ENCODE measurements at regions not wholly inside any gene's neighbourhood (a gene's known extent, or its start where the extent isn't known, plus 50 kb on each side); places are given as distances from the start of the nearest gene placed in this dataset.

- no peak for TF ChIP-seq CTCF (conservative IDR thresholded peaks at IDR 0.05; ENCODE audit: low read depth, low read length)
- no peak overlapping the region for H3K4me3 ChIP-seq (ENCODE audit: low read depth, low read length)
- no peak for DNase-seq (ENCODE audit: low read depth)
Measured at GRCh38 chr10:4136121-4136520, 351.1 kb upstream of the KLF6 start.

GRCh38 chr10:4132216-4132556, 347.2 kb upstream of the KLF6 start:
- TF ChIP-seq CTCF (conservative IDR thresholded peaks at IDR 0.05; ENCODE audit: low read depth, low read length): no peak
- DNase-seq (ENCODE audit: low read depth): no peak
- no peak overlapping the region for H3K4me3 ChIP-seq (ENCODE audit: low read depth, low read length)

DNA sequence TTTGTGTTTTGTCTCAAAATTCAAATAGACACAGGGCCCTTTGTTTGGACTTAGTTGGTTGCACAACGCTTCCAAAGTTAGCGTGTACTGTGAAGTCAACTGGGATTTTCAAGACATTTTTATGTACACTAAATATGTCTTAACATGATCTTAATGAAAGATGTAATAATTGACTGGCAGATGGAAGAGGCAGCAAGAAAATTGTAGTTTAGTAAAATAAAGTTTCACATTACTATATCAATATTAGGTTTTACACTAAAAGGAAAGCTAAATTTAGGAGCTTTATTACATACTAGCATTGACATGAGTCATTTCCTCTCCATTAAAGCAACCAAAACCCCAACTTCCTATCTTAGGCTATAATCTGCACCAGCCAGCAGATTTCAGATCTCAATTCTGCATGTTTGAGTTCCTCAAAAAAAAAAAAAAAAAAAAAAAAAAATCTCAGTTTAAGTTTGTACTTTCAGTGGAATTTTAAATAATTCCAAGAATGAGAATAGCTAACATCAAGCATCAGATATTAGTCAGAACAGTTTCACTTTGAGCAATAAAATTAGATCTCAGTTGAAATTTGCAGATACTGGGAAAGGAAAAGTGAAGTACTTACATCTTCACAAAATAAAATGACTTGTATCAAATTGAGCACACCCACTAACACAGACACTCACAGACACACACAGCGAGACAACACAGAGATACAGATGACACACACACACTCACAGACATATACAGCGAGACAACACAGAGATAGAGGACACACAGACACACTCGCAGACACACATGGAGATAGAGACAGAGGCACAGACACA, 346.6 kb upstream of the KLF6 start:
- H3K4me3 ChIP-seq (ENCODE audit: low read depth, low read length): no peak overlapping the region
- DNase-seq (ENCODE audit: low read depth): no peak
- no peak for TF ChIP-seq CTCF (conservative IDR thresholded peaks at IDR 0.05; ENCODE audit: low read depth, low read length)

- TF ChIP-seq CTCF (conservative IDR thresholded peaks at IDR 0.05; ENCODE audit: low read depth, low read length): no peak
- H3K4me3 ChIP-seq (ENCODE audit: low read depth, low read length): no peak overlapping the region
- DNase-seq (ENCODE audit: low read depth): no peak
Measured at GRCh38 chr10:4130685-4131084, 345.7 kb upstream of the KLF6 start.

GRCh38 chr10:4129866-4130477, 345.0 kb upstream of the KLF6 start:
- no peak overlapping the region for H3K4me3 ChIP-seq (ENCODE audit: low read depth, low read length)
- DNase-seq (ENCODE audit: low read depth): no peak
- TF ChIP-seq CTCF (conservative IDR thresholded peaks at IDR 0.05; ENCODE audit: low read depth, low read length): no peak

DNA sequence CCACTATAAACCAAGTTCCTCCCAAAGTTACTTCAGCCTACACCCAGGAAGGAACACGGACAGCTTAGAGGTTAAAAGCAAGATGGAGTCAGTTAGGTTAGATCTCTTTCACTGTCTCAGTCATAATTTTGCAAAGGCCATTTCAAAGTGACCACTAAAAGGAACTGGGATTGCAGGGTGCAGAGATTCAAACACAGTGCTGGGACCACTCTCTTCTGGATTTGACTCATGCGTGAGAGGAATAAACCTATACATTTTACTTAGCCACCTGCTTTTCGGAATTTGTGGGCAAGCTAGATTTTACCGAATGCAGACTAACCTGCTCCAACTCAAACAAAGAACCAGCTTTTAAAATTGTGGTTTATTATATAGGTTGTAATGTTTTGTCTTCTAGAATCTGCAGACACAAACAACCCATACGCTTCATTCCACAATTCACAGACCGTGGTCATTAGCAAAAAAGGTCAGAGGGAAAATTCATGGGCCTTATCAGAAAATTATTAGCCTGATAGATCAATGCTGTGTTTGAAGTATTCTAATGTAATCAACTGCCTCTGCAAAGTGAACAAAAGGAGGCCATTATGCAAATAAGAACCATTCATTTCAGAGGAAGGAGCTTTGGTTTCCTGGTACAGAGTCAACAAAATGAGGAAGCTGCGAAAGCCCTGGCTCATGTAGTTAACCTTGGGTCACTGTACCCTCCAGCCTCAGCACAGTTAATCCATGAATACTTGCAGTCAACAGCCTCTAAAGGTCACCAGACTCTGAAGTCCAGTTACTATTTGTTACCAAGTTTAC, 342.7 kb upstream of the KLF6 start:
- no peak for TF ChIP-seq CTCF (conservative IDR thresholded peaks at IDR 0.05; ENCODE audit: low read depth, low read length)
- H3K4me3 ChIP-seq (ENCODE audit: low read depth, low read length): no peak overlapping the region
- DNase-seq (ENCODE audit: low read depth): no peak
